Stimulated activated memory B cell treated with anti-CD40 and anti-IgM and Interleukin-4, amounts not matched to agents 10 μg/mL and 1 μg/mL and 100 μg/mL, for 72 hours (primary cell): ENCODE measurements at regions not wholly inside any gene's neighbourhood (a gene's known extent, or its start where the extent isn't known, plus 50 kb on each side); places are given as distances from the start of the nearest gene placed in this dataset.
A peak's percentile ranks its signal among the peaks of the same experiment; 100 is the strongest.

Experiments used
- ATAC-seq: fragments of 150-1000 bp; cut with Tn5 transposase; 2 replicates; pipeline ENCODE4 v1.10.0; 2021
- H3K27ac Mint-ChIP-seq: one replicate; pipeline ENCODE4 v1.8.0; 2022; ENCODE audit warnings: mild to moderate bottlenecking, mixed read lengths
- H3K27me3 Mint-ChIP-seq: one replicate; pipeline ENCODE4 v1.8.0; 2022; ENCODE audit warnings: mixed read lengths
- H3K36me3 Mint-ChIP-seq: one replicate; pipeline ENCODE4 v1.8.0; 2022; ENCODE audit warnings: mixed read lengths
- H3K4me1 Mint-ChIP-seq: one replicate; pipeline ENCODE4 v1.8.0; 2022; ENCODE audit warnings: mixed read lengths
- H3K4me3 Mint-ChIP-seq: one replicate; pipeline ENCODE4 v1.8.0; 2022; ENCODE audit warnings: mild to moderate bottlenecking, moderate library complexity, mixed read lengths
- H3K9me3 Mint-ChIP-seq: one replicate; pipeline ENCODE4 v1.8.0; 2022; ENCODE audit warnings: mixed read lengths

GRCh38 chr3:59551834-59552233, 502.0 kb upstream of the CFAP20DC start:
- Mint-ChIP-seq H3K9me3 (peaks cover 2% of the 10 kb centered on the region), H3K27me3 (no peaks in the 10 kb centered on the region), H3K4me3 (no peak overlapping the region), H3K27ac (no peak overlapping the region), H3K4me1 (no peaks in the 10 kb centered on the region), H3K36me3 (no peaks in the 10 kb centered on the region)
- ATAC-seq = no peak

- Mint-ChIP-seq H3K4me3 (no peak overlapping the region), H3K36me3 (no peaks in the 10 kb centered on the region), H3K4me1 (no peaks in the 10 kb centered on the region), H3K27me3 (no peaks in the 10 kb centered on the region), H3K9me3 (peaks cover 1% of the 10 kb centered on the region), H3K27ac (no peak overlapping the region)
- no peak for ATAC-seq
Measured at GRCh38 chr3:59549962-59550361, 500.1 kb upstream of the CFAP20DC start.

- ATAC-seq = no peak
- no peaks in the 10 kb centered on the region for H3K4me1 Mint-ChIP-seq
- no peaks in the 10 kb centered on the region for H3K9me3 Mint-ChIP-seq
- H3K27me3 Mint-ChIP-seq = no peaks in the 10 kb centered on the region
- no peak overlapping the region for H3K27ac Mint-ChIP-seq
- H3K4me3 Mint-ChIP-seq = no peak overlapping the region
- no peaks in the 10 kb centered on the region for H3K36me3 Mint-ChIP-seq
Measured at GRCh38 chr3:59547874-59548273, 498.0 kb upstream of the CFAP20DC start.

GRCh38 chr3:59546522-59546921, 496.7 kb upstream of the CFAP20DC start:
- no peak for ATAC-seq
- Mint-ChIP-seq H3K36me3 (no peaks in the 10 kb centered on the region), H3K27ac (no peak overlapping the region)

GRCh38 chr3:59545374-59545773, 495.5 kb upstream of the CFAP20DC start:
- ATAC-seq = no peak
- H3K36me3 Mint-ChIP-seq = no peaks in the 10 kb centered on the region
- H3K4me1 Mint-ChIP-seq = peaks cover 10% of the 10 kb centered on the region
- H3K27me3 Mint-ChIP-seq = no peaks in the 10 kb centered on the region
- no peak overlapping the region for H3K4me3 Mint-ChIP-seq
- no peak overlapping the region for H3K27ac Mint-ChIP-seq
- no peaks in the 10 kb centered on the region for H3K9me3 Mint-ChIP-seq

More at GRCh38 chr3:59546522-59546921, 496.7 kb upstream of the CFAP20DC start:
- no peaks in the 10 kb centered on the region for H3K27me3 Mint-ChIP-seq
- H3K4me1 Mint-ChIP-seq = no peaks in the 10 kb centered on the region
- no peaks in the 10 kb centered on the region for H3K9me3 Mint-ChIP-seq
- H3K4me3 Mint-ChIP-seq = no peak overlapping the region

- Mint-ChIP-seq H3K9me3 (no peaks in the 10 kb centered on the region), H3K4me1 (peaks cover 14% of the 10 kb centered on the region), H3K27me3 (no peaks in the 10 kb centered on the region), H3K27ac (no peak overlapping the region), H3K4me3 (no peak overlapping the region), H3K36me3 (no peaks in the 10 kb centered on the region)
- no peak for ATAC-seq
Measured at GRCh38 chr3:59542276-59542675, 492.5 kb upstream of the CFAP20DC start.

GRCh38 chr3:59540696-59541095, 490.9 kb upstream of the CFAP20DC start:
- ATAC-seq = peak; percentile 87
- peak overlapping the region; percentile 53 for H3K4me3 Mint-ChIP-seq

GRCh38 chr3:59540241-59540640, 490.4 kb upstream of the CFAP20DC start:
- Mint-ChIP-seq H3K27me3 (no peaks in the 10 kb centered on the region), H3K27ac (no peak overlapping the region), H3K4me1 (peaks cover 14% of the 10 kb centered on the region)

More at GRCh38 chr3:59540696-59541095, 490.9 kb upstream of the CFAP20DC start:
- no peaks in the 10 kb centered on the region for H3K27me3 Mint-ChIP-seq
- H3K27ac Mint-ChIP-seq = peak overlapping the region; percentile 50
- H3K9me3 Mint-ChIP-seq = no peaks in the 10 kb centered on the region
- no peaks in the 10 kb centered on the region for H3K36me3 Mint-ChIP-seq
- peaks cover 14% of the 10 kb centered on the region for H3K4me1 Mint-ChIP-seq

GRCh38 chr3:59538753-59539432, 489.1 kb upstream of the CFAP20DC start:
- Mint-ChIP-seq H3K4me3 (no peak overlapping the region), H3K36me3 (no peaks in the 10 kb centered on the region), H3K9me3 (no peaks in the 10 kb centered on the region), H3K27ac (no peak overlapping the region), H3K27me3 (no peaks in the 10 kb centered on the region), H3K4me1 (peaks cover 14% of the 10 kb centered on the region)
- no peak for ATAC-seq

More at GRCh38 chr3:59540241-59540640, 490.4 kb upstream of the CFAP20DC start:
- H3K36me3 Mint-ChIP-seq = no peaks in the 10 kb centered on the region
- no peaks in the 10 kb centered on the region for H3K9me3 Mint-ChIP-seq
- ATAC-seq = no peak
- H3K4me3 Mint-ChIP-seq = no peak overlapping the region

GRCh38 chr3:59535791-59536221, 486.0 kb upstream of the CFAP20DC start:
- H3K36me3 Mint-ChIP-seq = no peaks in the 10 kb centered on the region
- H3K9me3 Mint-ChIP-seq = no peaks in the 10 kb centered on the region
- no peaks in the 10 kb centered on the region for H3K27me3 Mint-ChIP-seq
- ATAC-seq = no peak
- no peak overlapping the region for H3K4me3 Mint-ChIP-seq
- H3K27ac Mint-ChIP-seq = no peak overlapping the region
- H3K4me1 Mint-ChIP-seq = peaks cover 9% of the 10 kb centered on the region

GRCh38 chr3:59531994-59532393, 482.2 kb upstream of the CFAP20DC start:
- no peak overlapping the region for H3K4me3 Mint-ChIP-seq
- H3K4me1 Mint-ChIP-seq = no peaks in the 10 kb centered on the region
- H3K27ac Mint-ChIP-seq = no peak overlapping the region
- no peaks in the 10 kb centered on the region for H3K36me3 Mint-ChIP-seq
- H3K27me3 Mint-ChIP-seq = no peaks in the 10 kb centered on the region
- H3K9me3 Mint-ChIP-seq = no peaks in the 10 kb centered on the region
- no peak for ATAC-seq

GRCh38 chr3:59531066-59531745, 481.4 kb upstream of the CFAP20DC start:
- H3K9me3 Mint-ChIP-seq = no peaks in the 10 kb centered on the region
- ATAC-seq = no peak
- no peak overlapping the region for H3K27ac Mint-ChIP-seq
- no peak overlapping the region for H3K4me3 Mint-ChIP-seq
- H3K36me3 Mint-ChIP-seq = no peaks in the 10 kb centered on the region
- H3K27me3 Mint-ChIP-seq = no peaks in the 10 kb centered on the region
- H3K4me1 Mint-ChIP-seq = no peaks in the 10 kb centered on the region

- H3K36me3 Mint-ChIP-seq = no peaks in the 10 kb centered on the region
- ATAC-seq = no peak
Measured at GRCh38 chr3:59528251-59528650, 478.4 kb upstream of the CFAP20DC start.

GRCh38 chr3:59527493-59527892, 477.7 kb upstream of the CFAP20DC start:
- H3K27me3 Mint-ChIP-seq = no peaks in the 10 kb centered on the region
- no peak for ATAC-seq
- no peaks in the 10 kb centered on the region for H3K36me3 Mint-ChIP-seq
- H3K4me1 Mint-ChIP-seq = no peaks in the 10 kb centered on the region
- no peaks in the 10 kb centered on the region for H3K9me3 Mint-ChIP-seq
- H3K4me3 Mint-ChIP-seq = no peak overlapping the region
- no peak overlapping the region for H3K27ac Mint-ChIP-seq

More at GRCh38 chr3:59528251-59528650, 478.4 kb upstream of the CFAP20DC start:
- Mint-ChIP-seq H3K27me3 (no peaks in the 10 kb centered on the region), H3K9me3 (no peaks in the 10 kb centered on the region), H3K4me3 (no peak overlapping the region), H3K27ac (no peak overlapping the region), H3K4me1 (no peaks in the 10 kb centered on the region)

- Mint-ChIP-seq H3K27me3 (no peaks in the 10 kb centered on the region), H3K9me3 (no peaks in the 10 kb centered on the region), H3K4me3 (no peak overlapping the region)
Measured at GRCh38 chr3:59526999-59527398, 477.2 kb upstream of the CFAP20DC start.

GRCh38 chr3:59522550-59522949, 472.7 kb upstream of the CFAP20DC start:
- no peak for ATAC-seq
- H3K27ac Mint-ChIP-seq = no peak overlapping the region
- no peaks in the 10 kb centered on the region for H3K27me3 Mint-ChIP-seq
- H3K4me1 Mint-ChIP-seq = no peaks in the 10 kb centered on the region
- H3K36me3 Mint-ChIP-seq = no peaks in the 10 kb centered on the region
- no peaks in the 10 kb centered on the region for H3K9me3 Mint-ChIP-seq
- no peak overlapping the region for H3K4me3 Mint-ChIP-seq

More at GRCh38 chr3:59526999-59527398, 477.2 kb upstream of the CFAP20DC start:
- no peak overlapping the region for H3K27ac Mint-ChIP-seq
- H3K4me1 Mint-ChIP-seq = no peaks in the 10 kb centered on the region
- ATAC-seq = no peak
- no peaks in the 10 kb centered on the region for H3K36me3 Mint-ChIP-seq
